ENCODE measurements at regions not wholly inside any gene's neighbourhood (a gene's known extent, or its start where the extent isn't known, plus 50 kb on each side); places are given as distances from the start of the nearest gene placed in this dataset.

GRCh38 chr6:153568628-153569027 lies 437.5 kb upstream of the RGS17 start:
- TF ChIP-seq, protein P1, sequence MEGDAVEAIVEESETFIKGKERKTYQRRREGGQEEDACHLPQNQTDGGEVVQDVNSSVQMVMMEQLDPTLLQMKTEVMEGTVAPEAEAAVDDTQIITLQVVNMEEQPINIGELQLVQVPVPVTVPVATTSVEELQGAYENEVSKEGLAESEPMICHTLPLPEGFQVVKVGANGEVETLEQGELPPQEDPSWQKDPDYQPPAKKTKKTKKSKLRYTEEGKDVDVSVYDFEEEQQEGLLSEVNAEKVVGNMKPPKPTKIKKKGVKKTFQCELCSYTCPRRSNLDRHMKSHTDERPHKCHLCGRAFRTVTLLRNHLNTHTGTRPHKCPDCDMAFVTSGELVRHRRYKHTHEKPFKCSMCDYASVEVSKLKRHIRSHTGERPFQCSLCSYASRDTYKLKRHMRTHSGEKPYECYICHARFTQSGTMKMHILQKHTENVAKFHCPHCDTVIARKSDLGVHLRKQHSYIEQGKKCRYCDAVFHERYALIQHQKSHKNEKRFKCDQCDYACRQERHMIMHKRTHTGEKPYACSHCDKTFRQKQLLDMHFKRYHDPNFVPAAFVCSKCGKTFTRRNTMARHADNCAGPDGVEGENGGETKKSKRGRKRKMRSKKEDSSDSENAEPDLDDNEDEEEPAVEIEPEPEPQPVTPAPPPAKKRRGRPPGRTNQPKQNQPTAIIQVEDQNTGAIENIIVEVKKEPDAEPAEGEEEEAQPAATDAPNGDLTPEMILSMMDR (IDR thresholded peaks at IDR 0.05), result no peak
- TF ChIP-seq EZH2 (IDR thresholded peaks at IDR 0.05; ENCODE audit: borderline replicate concordance, insufficient read depth, low read depth, low read length, poor library complexity, severe bottlenecking), result no peak
